H1 (cell line): ENCODE measurements at regions not wholly inside any gene's neighbourhood (a gene's known extent, or its start where the extent isn't known, plus 50 kb on each side); places are given as distances from the start of the nearest gene placed in this dataset.

ENCODE experiments used
- CTCF ChIA-PET: fragments of 300-600 bp; sonication (Branson Sonifier 250); formaldehyde crosslinking; loops from one replicate; lab custom pipeline; 2021; ENCODE audit not compliant: partially characterized antibody; lab: Charles Lee
- POLR2A ChIA-PET: fragments of 300-600 bp; sonication (Branson Sonifier 250); formaldehyde crosslinking; loops from one replicate; lab custom pipeline; 2021; ENCODE audit warnings: inconsistent platforms; ENCODE audit not compliant: partially characterized antibody; lab: Charles Lee
- DNase-seq, 2 experiments: peaks; one replicate each; pipeline versions ENCODE4 v3.0.0 to v3.0.0-alpha.2; 2010 to 2022; ENCODE audit warnings: low spot score in 2 of 2, low read depth in 1 of 2, mixed read lengths in 1 of 2
- FAIRE-seq: peaks from 2 replicates; lab custom pipeline; 2011; peaks lifted over from hg19 to GRCh38; lab: Jason Lieb, UNC
- H2AFZ ChIP-seq: 2 replicates; pipeline ENCODE4 v1.8.1; 2012; ENCODE audit warnings: low read length, inconsistent platforms
- H2AK5ac ChIP-seq: 2 replicates; pipeline ENCODE4 v1.6.1; 2013; ENCODE audit warnings: low read depth, low read length
- H2BK120ac ChIP-seq: replicated peaks from 2 replicates; pipeline ENCODE3; 2013; ENCODE audit warnings: low read depth, low read length, inconsistent platforms
- H2BK12ac ChIP-seq: 2 replicates; pipeline ENCODE4 v1.6.1; 2013; ENCODE audit warnings: low read depth, low read length
- H2BK15ac ChIP-seq: 2 replicates; pipeline ENCODE4 v1.6.1; 2013; ENCODE audit warnings: low read length
- H2BK20ac ChIP-seq: 2 replicates; pipeline ENCODE4 v1.6.1; 2013; ENCODE audit warnings: low read length
- H2BK5ac ChIP-seq: 2 replicates; pipeline ENCODE4 v1.6.1; 2013; ENCODE audit warnings: low read depth, low read length
- H3K14ac ChIP-seq: 2 replicates; pipeline ENCODE4 v1.6.1; 2013; ENCODE audit warnings: inconsistent platforms; ENCODE audit not compliant: insufficient read length
- H3K18ac ChIP-seq: 2 replicates; pipeline ENCODE4 v1.6.1; 2013; ENCODE audit warnings: low read length; ENCODE audit errors: extremely low read depth
- H3K23ac ChIP-seq: 2 replicates; pipeline ENCODE4 v1.6.1; 2013; ENCODE audit warnings: inconsistent platforms; ENCODE audit not compliant: insufficient read length
- H3K23me2 ChIP-seq: 2 replicates; pipeline ENCODE4 v1.6.1; 2013; ENCODE audit warnings: low read depth, low read length
- H3K27ac ChIP-seq: 2 replicates; pipeline ENCODE4 v1.6.1; 2011; ENCODE audit warnings: low read depth, low read length, inconsistent platforms
- H3K27me3 ChIP-seq, 4 experiments: replicated peaks in 1 of 4; 1 replicate in 1 of 4; 2 replicates in 3 of 4; pipeline versions ENCODE4 v1.6.1 to v1.8.1; 2011 to 2013; ENCODE audit warnings: low read length in 3 of 4, mild to moderate bottlenecking in 3 of 4, inconsistent platforms in 2 of 4, mixed read lengths in 2 of 4, moderate library complexity in 1 of 4; ENCODE audit not compliant: control insufficient read depth in 3 of 4, insufficient read depth in 3 of 4; ENCODE audit errors: extremely low read depth in 1 of 4
- H3K36me3 ChIP-seq, 4 experiments: 2 replicates each; pipeline versions ENCODE4 v1.6.1 to v1.8.1; 2011 to 2013; ENCODE audit warnings: mild to moderate bottlenecking in 4 of 4, low read length in 3 of 4, moderate library complexity in 2 of 4, control low read depth in 1 of 4, inconsistent platforms in 1 of 4; ENCODE audit not compliant: insufficient read depth in 4 of 4, control insufficient read depth in 2 of 4
- H3K4ac ChIP-seq: replicated peaks from 2 replicates; pipeline ENCODE3; 2013; ENCODE audit warnings: low read length, low read depth, mixed read lengths, inconsistent platforms; ENCODE audit not compliant: insufficient read length
- H3K4me1 ChIP-seq, 4 experiments: replicated peaks in 1 of 4; 1 replicate in 1 of 4; 2 replicates in 3 of 4; pipeline versions ENCODE4 v1.6.1 to v1.8.1; 2011 to 2013; ENCODE audit warnings: low read length in 3 of 4, inconsistent platforms in 2 of 4, mixed read lengths in 1 of 4; ENCODE audit not compliant: insufficient read depth in 4 of 4, control insufficient read depth in 3 of 4
- H3K4me2 ChIP-seq, 2 experiments: 2 replicates each; pipeline versions ENCODE4 v1.6.1 to v1.8.1; 2011 to 2013; ENCODE audit warnings: low read depth in 2 of 2, low read length in 2 of 2, control low read depth in 1 of 2, inconsistent platforms in 1 of 2, mild to moderate bottlenecking in 1 of 2; ENCODE audit not compliant: insufficient read depth in 1 of 2
- H3K4me3 ChIP-seq, 4 experiments: fragments of 200-600, 300-600 bp in 1 of 4; sonication (generic), shearing (Covaris generic), sonication (Bioruptor Twin) in 1 of 4; 2 replicates each; pipeline versions ENCODE4 v1.5.1 to v1.8.1; 2011 to 2016; ENCODE audit warnings: low read length in 4 of 4, low read depth in 3 of 4, control low read depth in 2 of 4, inconsistent platforms in 2 of 4, mild to moderate bottlenecking in 2 of 4, mixed read lengths in 1 of 4, moderate library complexity in 1 of 4; ENCODE audit not compliant: insufficient read depth in 2 of 4; ENCODE audit errors: extremely low read depth in 1 of 4
- H3K56ac ChIP-seq: replicated peaks from 2 replicates; pipeline ENCODE3; 2013; ENCODE audit warnings: low read depth, mild to moderate bottlenecking, mixed read lengths, low read length, inconsistent platforms; ENCODE audit not compliant: insufficient read length
- H3K79me1 ChIP-seq: 2 replicates; pipeline ENCODE4 v1.6.1; 2013; ENCODE audit warnings: low read depth, low read length, control low read depth
- H3K79me2 ChIP-seq, 2 experiments: 2 replicates each; pipeline versions ENCODE4 v1.6.1 to v1.8.1; 2012 to 2013; ENCODE audit warnings: low read length in 2 of 2, mild to moderate bottlenecking in 2 of 2, inconsistent platforms in 1 of 2; ENCODE audit not compliant: insufficient read depth in 2 of 2, control insufficient read depth in 1 of 2
- H3K9ac ChIP-seq, 4 experiments: replicated peaks in 1 of 4; 1 replicate in 1 of 4; 2 replicates in 3 of 4; pipeline versions ENCODE4 v1.6.1 to v1.8.1; 2011 to 2013; ENCODE audit warnings: low read depth in 3 of 4, low read length in 3 of 4, control low read depth in 2 of 4, mild to moderate bottlenecking in 2 of 4, moderate library complexity in 2 of 4, inconsistent platforms in 1 of 4; ENCODE audit errors: extremely low read depth in 1 of 4
- H3K9me3 ChIP-seq, 2 experiments: 2 replicates each; pipeline versions ENCODE4 v1.6.1 to v1.8.1; 2012 to 2013; ENCODE audit warnings: mild to moderate bottlenecking in 2 of 2, moderate library complexity in 2 of 2, control low read depth in 1 of 2, inconsistent platforms in 1 of 2, low read depth in 1 of 2, low read length in 1 of 2, mixed read lengths in 1 of 2; ENCODE audit not compliant: insufficient read depth in 2 of 2
- H4K20me1 ChIP-seq, 2 experiments: replicated peaks in 1 of 2; 2 replicates each; pipeline versions ENCODE3 to v1.8.1; 2011 to 2013; ENCODE audit warnings: inconsistent platforms in 2 of 2, low read length in 2 of 2, mild to moderate bottlenecking in 1 of 2; ENCODE audit not compliant: insufficient read depth in 2 of 2, control insufficient read depth in 1 of 2
- H4K5ac ChIP-seq: 2 replicates; pipeline ENCODE4 v1.6.1; 2013; ENCODE audit warnings: low read length, low read depth, mixed read lengths, inconsistent platforms; ENCODE audit not compliant: insufficient read length
- H4K8ac ChIP-seq: 2 replicates; pipeline ENCODE4 v1.8.0; 2013; ENCODE audit warnings: mild to moderate bottlenecking, moderate library complexity, low read length, inconsistent platforms; ENCODE audit not compliant: insufficient read depth; ENCODE audit errors: extremely low read depth
- H4K91ac ChIP-seq: replicated peaks from 2 replicates; pipeline ENCODE3; 2013; ENCODE audit warnings: low read length, mixed read lengths, inconsistent platforms; ENCODE audit not compliant: insufficient read length
- NRF1 ChIP-seq: IDR thresholded peaks from 2 replicates; pipeline ENCODE4 v1.6.1; 2011; ENCODE audit warnings: mild to moderate bottlenecking, low read depth, low read length, improper control_type of control experiment
- WGBS, 2 experiments: shearing (Covaris generic) in 1 of 2; methylation state at CpG; one replicate each; pipeline versions ENCODE4 v1.1.6 to v1.1.7; 2013 to 2015; ENCODE audit warnings: low lambda C conversion rate in 2 of 2, mixed read lengths in 2 of 2, inconsistent platforms in 1 of 2, low coverage in 1 of 2, missing lambda C conversion rate in 1 of 2; ENCODE audit not compliant: insufficient replicate concordance in 2 of 2, insufficient coverage in 1 of 2, insufficient read length in 1 of 2; ENCODE audit errors: extremely low coverage in 1 of 2, missing lambda C conversion rate in 1 of 2; 5-methylcytosine and 5-hydroxymethylcytosine counted together

DNA sequence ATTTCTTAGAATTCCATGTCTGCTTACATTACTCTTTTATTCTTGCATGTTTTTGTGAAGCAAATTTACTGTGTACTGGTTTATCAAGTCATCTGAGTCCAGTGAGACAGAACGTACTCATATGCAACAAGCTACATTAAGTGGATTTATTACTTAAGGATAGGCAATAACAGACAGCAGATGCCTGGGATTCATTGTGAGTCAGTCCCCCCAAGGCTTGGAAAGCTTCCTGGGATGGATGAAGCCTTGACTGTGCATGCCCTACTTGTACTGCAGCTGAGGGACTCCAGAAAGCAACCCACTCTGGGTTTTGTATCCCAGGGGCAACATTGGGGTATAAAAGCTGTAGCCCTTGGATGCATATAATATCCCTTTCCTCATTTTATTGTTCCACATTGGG is 113.4 kb upstream of the RAB18 start:
- Histone ChIP-seq H2BK15ac (no peak overlapping the region), H3K9ac (no peak overlapping the region), H3K27me3 (no peaks in the 10 kb centered on the region), H3K4me3 (no peak overlapping the region), H3K4ac (no peak overlapping the region), H3K9me3 (no peaks in the 10 kb centered on the region), H3K14ac (no peak overlapping the region), H3K23ac (no peak overlapping the region), H2BK5ac (no peak overlapping the region), H2BK20ac (no peak overlapping the region), H4K8ac (no peak overlapping the region), H3K4me2 (no peak overlapping the region), H2BK120ac (no peak overlapping the region), H2AFZ (no peak overlapping the region), H4K5ac (no peak overlapping the region), H3K27ac (no peak overlapping the region), H3K36me3 (no peaks in the 10 kb centered on the region), H3K18ac (no peak overlapping the region), H2BK12ac (no peak overlapping the region), H4K20me1 (no peaks in the 10 kb centered on the region), H3K23me2 (no peaks in the 10 kb centered on the region), H4K91ac (no peak overlapping the region), H3K4me1 (peaks cover 0 to 3% (median 1%) of the 10 kb centered on the region in 4 experiments; a peak in 4 of 7 replicates), H3K79me1 (no peaks in the 10 kb centered on the region), H3K56ac (no peak overlapping the region), H3K79me2 (no peaks in the 10 kb centered on the region), H2AK5ac (no peak overlapping the region)
- POLR2A ChIA-PET = interaction anchor here (0.6 kb wide), 1 partner anchor 121 kb away, joined by 3 read pairs; no protein-coding TSS in a partner anchor
- no peak for TF ChIP-seq NRF1
- 84% methylated on average over 1 of the region's 1 CpG; no CpG with 5 or more reads in 1 of the 2 experiments for WGBS, 2 experiments
- CTCF ChIA-PET = no interaction called here
- DNase-seq (no peak), FAIRE-seq (no peak)
